ENCODE measurements at regions not wholly inside any gene's neighbourhood (a gene's known extent, or its start where the extent isn't known, plus 50 kb on each side); places are given as distances from the start of the nearest gene placed in this dataset.

DNA sequence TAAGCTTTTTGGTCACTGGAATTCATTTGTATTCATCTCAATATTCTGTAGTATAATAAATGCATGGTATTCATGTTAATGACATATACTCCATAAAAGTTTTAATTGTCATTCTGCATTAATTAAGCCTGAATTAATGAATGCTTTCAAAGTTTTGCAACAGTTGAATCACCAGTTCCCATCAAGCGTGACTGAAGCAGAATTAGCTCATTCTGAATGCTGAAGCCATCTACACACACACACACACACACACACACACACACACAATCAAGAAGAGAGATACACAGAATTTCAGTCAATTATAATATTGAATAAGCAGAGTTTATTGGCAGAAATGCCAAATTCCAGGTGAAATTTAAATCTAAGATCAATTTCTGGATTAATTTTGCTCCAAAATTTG lies 252.1 kb upstream of the KCNMB2 start:
- in situ Hi-C loops (cut with HindIII; ENCODE audit: low pct_unique_long_range_greater_than_20kb, low sequenced_read_pairs) = no loop called here
- DNase-seq (ENCODE audit: low read depth, low spot score) = no peak

DNA sequence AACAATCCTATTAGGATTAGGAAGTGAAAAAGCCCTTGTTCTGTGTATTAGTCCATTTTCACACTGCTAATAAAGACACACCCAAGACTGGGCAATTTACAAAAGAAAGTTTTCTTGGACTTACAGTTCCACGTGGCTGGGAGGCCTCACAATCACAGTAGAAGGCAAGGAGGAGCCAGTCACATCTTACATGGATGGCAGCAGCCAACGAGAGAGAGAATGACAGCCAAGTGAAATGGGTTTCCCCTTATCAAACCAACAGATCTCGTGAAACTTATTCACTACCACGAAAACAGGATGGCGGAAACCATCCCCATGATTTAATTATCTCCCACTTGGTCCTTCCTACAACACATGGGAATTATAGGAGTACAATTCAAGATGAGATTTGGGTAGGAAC lies 248.2 kb upstream of the KCNMB2 start:
- in situ Hi-C loops (cut with HindIII; ENCODE audit: low pct_unique_long_range_greater_than_20kb, low sequenced_read_pairs) = no loop called here
- no peak for DNase-seq (ENCODE audit: low read depth, low spot score)

DNA sequence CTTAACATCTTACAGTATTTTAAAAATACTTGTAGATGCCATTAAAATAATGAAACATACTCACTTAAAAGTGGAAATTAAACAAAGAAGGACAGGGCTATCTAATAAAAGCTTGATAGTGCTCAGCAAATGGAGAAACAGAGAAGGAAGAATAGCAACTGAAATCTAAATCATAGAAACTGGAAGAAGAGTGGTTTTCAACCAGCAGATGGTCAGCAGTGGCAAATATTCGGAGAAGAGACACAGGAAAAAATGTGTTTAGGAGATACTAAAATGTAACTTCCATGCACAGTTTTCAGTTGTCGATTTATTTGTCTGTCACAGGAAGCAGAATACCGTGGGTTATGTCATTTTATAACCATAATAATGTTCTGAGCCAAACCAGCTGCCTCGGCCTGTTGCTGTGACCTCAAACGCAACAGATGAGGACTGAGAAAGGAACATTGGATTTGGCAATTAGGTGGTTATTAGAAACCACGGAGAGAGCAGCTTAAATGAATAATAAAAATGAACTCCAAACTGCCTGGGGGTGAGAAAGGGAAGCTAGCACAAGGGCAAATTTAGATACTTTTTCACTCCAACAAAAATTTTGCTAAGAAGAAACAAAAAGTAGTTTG lies 246.6 kb upstream of the KCNMB2 start:
- no peak for DNase-seq (ENCODE audit: low read depth, low spot score)
- in situ Hi-C loops (cut with HindIII; ENCODE audit: low pct_unique_long_range_greater_than_20kb, low sequenced_read_pairs) = no loop called here

DNA sequence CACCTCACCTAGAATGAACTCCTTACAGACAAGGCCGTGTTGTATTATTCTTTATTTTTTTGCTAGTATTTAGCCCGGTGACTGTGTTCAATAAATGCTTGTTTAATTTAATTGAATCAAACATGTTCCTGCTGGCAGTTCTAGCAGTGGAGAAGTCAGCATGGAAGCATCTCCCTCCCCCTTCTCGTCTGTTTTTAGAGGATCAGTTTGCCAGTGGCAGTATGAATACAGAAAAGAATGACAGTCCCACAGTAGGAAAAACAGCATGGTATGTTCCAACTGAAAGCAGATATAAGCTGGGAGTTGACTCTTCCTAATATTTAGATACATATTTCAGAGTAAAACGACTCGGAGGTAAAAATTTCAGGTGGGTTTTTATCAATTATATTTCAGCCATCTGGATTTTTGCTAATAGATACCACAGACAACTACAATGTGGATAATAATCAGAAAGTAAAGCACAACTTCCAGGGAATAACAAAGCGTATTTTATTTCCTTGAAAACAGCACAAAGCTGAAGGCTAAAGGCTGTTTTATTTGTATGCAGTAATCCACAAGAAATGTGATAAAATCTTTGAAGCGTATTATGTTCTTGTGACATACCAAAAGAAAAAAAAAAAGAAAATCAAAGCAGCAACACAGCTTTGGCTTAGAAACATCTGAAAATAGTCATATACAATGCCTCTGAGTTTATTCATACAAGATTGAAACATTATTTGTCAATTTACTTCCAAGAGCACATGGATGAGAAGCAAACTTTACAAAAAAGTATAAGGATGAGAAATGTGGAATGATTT lies 244.5 kb upstream of the KCNMB2 start:
- in situ Hi-C loops (cut with HindIII; ENCODE audit: low pct_unique_long_range_greater_than_20kb, low sequenced_read_pairs) = no loop called here

DNA sequence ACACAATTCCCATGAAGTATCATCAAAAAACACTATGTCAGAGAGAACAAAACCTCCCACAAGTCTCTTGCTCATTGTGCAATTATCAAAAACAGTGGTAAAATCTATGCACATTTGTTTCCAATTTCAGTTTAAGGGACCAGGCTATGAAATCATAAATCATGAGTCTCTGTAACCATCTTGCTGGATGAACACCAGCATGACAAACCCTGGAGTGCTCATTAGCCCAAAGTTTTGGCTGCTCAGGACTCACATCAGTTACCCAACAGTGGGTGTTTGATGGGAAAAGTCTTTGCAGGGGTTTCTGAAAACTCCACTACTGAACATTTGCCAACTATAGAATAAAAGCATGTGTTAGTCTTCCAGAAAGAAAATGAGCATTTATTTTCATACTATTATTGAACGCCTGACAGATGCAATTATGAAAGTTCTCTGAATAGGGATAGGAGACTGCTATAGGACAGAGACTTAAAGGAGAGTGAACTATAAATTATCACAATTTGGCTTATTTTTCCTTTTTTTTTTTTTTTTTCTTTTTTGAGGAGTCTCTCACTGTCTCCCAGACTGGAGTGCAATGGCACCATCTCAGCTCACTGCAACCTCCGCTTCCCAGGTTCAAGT lies 240.8 kb upstream of the KCNMB2 start:
- peak; percentile 40 for DNase-seq (ENCODE audit: low read depth, low spot score)
- in situ Hi-C loops (cut with HindIII; ENCODE audit: low pct_unique_long_range_greater_than_20kb, low sequenced_read_pairs) = no loop called here

More for the DNA sequence above, 244.5 kb upstream of the KCNMB2 start:
- DNase-seq (ENCODE audit: low read depth, low spot score) = no peak

DNA sequence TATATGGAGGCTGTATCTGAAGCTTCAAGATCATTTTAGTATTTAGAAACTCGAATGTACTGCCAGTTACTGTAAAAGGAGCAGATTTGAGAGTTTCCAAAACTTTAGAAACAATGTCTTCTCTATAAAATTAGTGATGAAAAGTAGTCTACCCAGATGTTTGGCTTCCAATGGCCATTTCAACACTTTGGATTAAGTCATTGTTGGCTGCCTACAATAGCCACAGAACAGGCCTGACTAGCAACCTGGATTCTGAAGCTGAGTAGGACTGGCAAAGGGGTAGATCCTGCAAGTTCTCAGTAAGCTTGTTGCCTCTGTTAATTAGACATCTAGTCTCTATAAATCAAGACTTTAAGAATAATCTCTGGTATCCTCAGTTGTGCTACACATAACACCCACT lies 239.0 kb upstream of the KCNMB2 start:
- in situ Hi-C loops (cut with HindIII; ENCODE audit: low pct_unique_long_range_greater_than_20kb, low sequenced_read_pairs) = no loop called here
- DNase-seq (ENCODE audit: low read depth, low spot score) = no peak

DNA sequence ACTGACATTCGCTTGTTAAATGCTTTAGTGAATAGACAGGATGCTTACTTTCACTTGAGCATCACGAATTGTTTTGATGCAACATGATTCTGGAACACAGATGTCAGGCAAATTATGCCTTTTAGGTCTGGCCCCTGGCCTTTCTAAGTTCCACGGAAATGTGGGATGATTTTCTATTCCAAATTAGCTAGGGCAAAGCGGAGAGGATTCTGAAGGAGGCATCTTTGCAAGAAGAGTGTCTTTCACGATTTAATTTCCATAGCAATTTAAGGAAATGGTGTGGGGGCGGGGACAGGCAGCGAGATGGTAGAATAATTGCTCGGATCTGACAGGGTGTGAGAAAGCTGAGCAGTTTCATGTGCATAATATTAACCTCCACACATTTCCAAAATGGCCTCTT lies 238.5 kb upstream of the KCNMB2 start:
- in situ Hi-C loops (cut with HindIII; ENCODE audit: low pct_unique_long_range_greater_than_20kb, low sequenced_read_pairs) = no loop called here
- DNase-seq (ENCODE audit: low read depth, low spot score) = no peak

DNA sequence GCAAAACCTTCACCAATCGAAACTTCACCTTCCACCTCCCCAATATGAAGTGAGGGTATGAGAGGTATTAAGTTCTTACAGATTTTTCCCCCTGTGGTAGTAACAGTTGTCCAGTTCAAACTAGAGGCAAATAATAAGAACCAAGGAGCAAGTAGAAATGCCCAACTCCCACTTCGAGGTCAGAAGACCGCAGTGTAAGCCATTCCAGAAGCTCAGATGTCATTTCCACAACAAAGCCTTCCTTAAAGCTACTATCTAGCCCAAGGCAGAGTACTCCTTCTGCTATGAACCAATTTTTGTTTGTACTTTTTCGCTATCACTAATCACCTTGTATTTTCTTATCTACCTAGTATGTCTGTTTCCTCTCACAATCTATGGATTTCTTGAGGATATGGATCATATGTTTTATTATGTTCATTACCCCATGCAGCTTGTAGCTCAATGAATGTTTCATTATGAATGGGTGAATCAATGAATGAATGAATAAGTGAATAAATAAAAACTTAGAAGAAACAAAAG lies 235.7 kb upstream of the KCNMB2 start:
- in situ Hi-C loops (cut with HindIII; ENCODE audit: low pct_unique_long_range_greater_than_20kb, low sequenced_read_pairs) = no loop called here
- peak; percentile 75 for DNase-seq (ENCODE audit: low read depth, low spot score)

DNA sequence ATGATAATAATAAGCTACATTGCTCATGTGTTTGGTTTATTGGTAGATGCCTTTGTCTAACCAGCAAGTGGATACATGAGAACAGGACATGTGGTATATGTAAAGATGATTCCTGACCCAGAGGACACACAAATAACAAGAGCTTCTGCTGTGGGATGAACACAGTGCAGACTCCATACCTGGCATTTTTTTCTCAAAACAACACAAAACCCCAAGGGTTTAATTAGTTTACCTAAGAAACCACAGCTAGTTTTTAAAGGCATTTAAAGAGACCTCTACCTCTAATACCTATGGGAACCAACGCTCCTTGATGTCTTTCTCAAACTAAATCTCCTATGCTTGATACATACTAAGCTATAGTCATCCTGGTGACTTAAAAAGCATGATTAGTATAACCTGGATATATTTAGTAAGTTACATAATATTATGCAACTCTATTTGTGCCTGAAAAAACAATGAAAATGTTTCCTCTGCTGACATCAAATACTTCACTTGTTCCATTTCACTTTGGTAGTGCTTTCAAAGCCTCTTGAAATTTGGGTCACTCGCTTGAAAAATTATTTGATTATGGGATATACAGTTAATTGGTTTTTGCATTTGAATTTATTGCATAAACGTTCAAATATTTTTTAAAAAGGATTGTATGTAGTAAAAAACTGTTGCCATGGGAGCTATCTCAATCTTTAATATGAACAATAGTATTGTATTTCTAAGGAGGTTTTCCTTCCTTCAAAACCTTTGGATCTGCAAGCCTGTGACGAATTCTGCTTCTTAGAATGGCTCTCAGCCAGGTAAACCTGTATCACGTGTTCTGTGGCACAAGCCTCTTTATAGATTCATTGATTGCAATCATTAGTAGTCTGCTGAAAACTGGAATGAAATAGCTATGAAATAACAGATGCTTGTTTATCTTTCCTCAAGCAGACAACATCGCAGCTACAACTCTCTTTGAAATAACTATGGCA lies 233.0 kb upstream of the KCNMB2 start:
- no peak for DNase-seq (ENCODE audit: low read depth, low spot score)
- in situ Hi-C loops (cut with HindIII; ENCODE audit: low pct_unique_long_range_greater_than_20kb, low sequenced_read_pairs) = no loop called here

DNA sequence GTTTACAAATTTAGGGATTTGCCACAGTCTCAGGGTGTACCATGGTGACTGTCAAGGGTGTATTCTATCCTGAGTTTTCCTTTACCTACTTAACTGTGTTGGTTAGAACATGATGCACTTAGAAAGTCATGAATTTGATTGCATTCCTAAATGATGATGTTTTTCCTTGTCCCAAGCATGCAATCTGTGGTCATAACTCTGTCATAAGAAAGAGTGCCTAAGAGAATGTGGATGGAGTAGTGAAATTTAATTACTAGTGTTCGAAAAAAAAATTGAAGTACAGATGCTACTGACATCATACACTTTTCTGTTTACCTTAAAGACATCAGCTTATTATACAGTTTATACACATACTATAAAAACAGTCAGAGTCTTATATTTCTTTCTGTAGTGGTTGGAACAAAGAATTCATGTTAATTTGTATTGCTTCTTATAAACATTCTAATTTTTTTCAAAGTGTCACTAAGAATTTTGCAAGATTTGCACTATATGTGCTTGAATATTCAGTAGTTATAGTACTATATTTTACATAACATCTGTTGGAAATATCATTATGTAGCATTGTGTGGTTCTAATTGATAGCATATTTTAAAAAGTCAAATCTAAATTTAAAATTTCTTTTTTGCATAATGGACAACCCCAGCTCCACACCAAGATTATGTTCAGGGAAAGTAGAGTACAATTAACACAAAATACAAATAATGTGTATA lies 231.3 kb upstream of the KCNMB2 start:
- DNase-seq (ENCODE audit: low read depth, low spot score) = no peak
- in situ Hi-C loops (cut with HindIII; ENCODE audit: low pct_unique_long_range_greater_than_20kb, low sequenced_read_pairs) = no loop called here

DNA sequence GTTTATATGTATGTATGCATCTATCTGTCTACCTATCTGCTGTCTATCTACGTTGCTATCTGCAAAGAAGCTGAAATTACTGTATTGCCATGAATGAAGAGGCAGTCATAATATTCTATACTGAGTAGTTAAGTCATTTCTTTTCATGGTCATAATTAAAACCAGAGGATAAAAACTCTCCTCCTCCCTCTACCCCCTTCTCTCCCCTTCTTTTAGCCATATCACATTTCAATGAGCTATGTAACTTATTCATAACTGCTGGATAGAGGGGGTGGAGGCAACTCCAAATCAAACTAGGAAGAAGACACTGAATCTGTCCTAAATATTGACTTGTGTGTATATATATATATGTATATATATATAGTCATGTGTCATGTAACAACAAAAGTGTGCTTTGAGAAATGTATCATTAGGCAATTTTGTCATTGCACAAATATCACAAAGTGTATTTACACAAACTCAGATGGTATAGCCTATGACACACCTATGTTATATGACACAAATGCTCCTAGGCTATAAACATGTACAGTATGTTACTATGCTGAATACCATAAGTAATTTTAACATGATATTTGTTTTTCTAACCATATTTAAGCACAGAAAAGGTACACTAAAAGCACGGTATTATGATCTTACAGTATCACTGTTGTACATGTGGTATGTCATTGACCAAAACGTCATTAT lies 229.7 kb upstream of the KCNMB2 start:
- DNase-seq (ENCODE audit: low read depth, low spot score) = no peak
- in situ Hi-C loops (cut with HindIII; ENCODE audit: low pct_unique_long_range_greater_than_20kb, low sequenced_read_pairs) = no loop called here

DNA sequence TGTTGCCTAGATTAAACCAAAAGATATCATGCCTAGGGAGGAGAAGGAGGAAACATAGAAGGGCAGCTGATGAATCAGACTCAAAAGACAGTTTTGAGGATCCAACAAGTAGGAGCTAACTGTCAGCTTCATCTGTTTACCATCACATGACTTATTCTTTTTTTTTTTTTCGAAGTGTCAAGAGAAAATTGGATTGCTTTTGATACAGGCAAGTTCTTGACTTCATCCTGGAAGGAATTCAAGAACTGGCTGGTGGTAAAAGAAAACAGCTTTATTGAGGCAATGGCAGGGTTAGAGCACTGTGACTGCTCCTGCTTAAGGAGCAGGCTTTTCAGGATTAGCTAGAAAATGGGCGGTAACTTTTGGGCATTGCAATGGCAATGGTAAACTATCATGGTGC lies 227.5 kb upstream of the KCNMB2 start:
- no peak for DNase-seq (ENCODE audit: low read depth, low spot score)
- in situ Hi-C loops (cut with HindIII; ENCODE audit: low pct_unique_long_range_greater_than_20kb, low sequenced_read_pairs) = no loop called here

DNA sequence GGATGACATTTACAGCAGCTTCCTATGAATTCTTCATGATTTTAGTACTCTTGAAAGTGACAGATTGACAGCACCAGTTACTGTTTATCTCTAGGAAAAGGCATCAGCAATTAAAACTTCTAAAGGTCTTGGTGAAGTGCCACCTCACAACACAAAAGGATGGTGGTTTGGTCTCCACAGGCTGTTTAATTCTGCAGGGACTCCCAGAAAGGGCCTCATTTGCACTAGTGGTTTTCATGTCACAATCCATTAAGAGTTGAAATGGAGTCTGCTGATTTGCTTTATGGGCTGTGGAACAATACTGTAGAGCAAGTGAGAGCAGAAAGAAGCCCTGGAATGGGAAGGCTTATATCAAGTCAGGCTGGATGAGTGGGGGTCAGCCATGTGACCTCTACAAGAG lies 225.3 kb upstream of the KCNMB2 start:
- DNase-seq (ENCODE audit: low read depth, low spot score) = no peak
- in situ Hi-C loops (cut with HindIII; ENCODE audit: low pct_unique_long_range_greater_than_20kb, low sequenced_read_pairs) = no loop called here

DNA sequence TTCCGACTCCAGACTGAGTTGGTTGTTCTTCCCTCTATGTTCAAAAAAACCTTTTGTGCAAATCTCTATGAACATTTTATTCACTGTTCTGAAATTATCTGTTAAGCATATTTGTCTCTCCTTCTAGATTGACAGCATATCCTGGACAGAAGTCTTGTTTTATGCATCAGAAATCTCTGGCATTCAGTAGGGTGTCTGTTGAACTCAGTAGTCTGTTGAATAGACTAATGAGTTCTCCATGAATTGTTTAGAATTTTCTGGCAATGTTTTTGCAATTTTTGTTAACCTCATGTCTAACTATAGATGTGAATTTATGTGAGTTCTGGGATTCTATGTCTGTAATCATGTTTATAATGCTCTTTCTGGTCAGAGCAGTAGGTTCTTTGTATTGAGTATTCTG lies 222.5 kb upstream of the KCNMB2 start:
- no peak for DNase-seq (ENCODE audit: low read depth, low spot score)
- in situ Hi-C loops (cut with HindIII; ENCODE audit: low pct_unique_long_range_greater_than_20kb, low sequenced_read_pairs) = no loop called here

DNA sequence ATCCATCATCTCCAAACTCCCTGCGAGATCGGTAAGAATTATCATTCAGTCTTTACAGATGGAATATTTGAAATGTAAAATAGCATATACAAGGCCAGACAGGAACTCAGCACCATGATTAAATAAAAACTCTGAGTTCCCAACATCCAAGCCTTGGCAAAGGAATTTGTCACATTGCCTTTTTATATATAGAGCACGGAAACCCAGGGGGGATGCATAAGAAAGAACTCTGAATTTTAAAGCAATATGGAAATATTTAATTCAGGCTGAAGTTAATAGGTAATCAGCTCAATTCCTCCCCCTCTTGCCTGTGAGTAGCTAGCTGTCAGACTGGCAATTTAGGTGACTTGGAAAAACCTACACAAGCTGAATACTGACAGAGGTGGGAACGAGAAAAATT lies 217.9 kb upstream of the KCNMB2 start:
- in situ Hi-C loops (cut with HindIII; ENCODE audit: low pct_unique_long_range_greater_than_20kb, low sequenced_read_pairs) = no loop called here
- no peak for DNase-seq (ENCODE audit: low read depth, low spot score)

DNA sequence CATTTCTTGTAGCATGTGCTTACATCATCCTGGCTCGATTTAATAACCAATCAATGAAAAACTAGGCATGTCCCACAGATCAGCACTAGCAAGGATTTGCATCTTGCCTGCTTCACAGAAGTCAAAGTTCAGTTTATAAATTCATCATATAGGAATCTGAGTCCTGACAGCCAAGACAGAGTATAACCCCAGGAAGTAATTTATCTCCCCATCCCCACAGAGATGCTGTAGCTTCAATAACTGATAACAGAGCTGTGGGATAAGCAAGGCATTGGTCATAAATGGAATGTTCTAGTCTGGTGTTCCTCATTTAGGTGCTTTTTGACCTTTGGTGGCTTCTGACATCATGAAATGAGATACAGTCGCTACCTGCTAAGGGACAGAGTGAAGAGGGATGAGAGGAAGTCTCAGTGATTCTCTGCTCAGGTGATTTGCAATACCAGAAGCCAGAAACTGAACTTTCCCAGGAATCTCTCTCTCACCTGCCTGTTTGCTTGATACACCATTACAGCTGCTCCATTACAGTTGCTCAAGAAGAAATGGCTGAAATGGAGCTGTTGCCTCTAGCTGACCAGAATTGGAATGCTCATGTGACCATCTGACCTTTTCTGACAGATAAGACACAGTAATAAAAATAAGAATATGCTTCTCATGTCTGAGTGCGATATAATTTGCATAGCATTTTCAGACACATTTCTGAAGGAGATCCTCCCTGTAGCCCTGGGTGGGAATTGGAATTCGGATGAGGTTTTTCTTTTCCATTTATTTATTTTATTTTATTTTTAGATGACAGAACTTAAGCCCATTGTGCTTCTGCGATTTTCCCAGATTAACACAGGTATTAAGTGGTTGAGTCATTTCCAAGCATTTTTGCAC lies 217.1 kb upstream of the KCNMB2 start:
- in situ Hi-C loops (cut with HindIII; ENCODE audit: low pct_unique_long_range_greater_than_20kb, low sequenced_read_pairs) = no loop called here
- no peak for DNase-seq (ENCODE audit: low read depth, low spot score)
